H9 (cell line): ENCODE measurements at regions not wholly inside any gene's neighbourhood (a gene's known extent, or its start where the extent isn't known, plus 50 kb on each side); places are given as distances from the start of the nearest gene placed in this dataset.

Experiments used
- DNase-seq: peaks from one replicate; pipeline ENCODE4 v3.0.0-alpha.2; 2017
- H2AFZ ChIP-seq: one replicate; pipeline ENCODE4 v1.6.1; 2013; ENCODE audit warnings: mild to moderate bottlenecking, low read length, control low read depth, moderate library complexity
- H2AK5ac ChIP-seq: 2 replicates; pipeline ENCODE4 v1.6.1; 2013; ENCODE audit warnings: low read length, control low read depth, mixed read lengths; ENCODE audit not compliant: insufficient read length
- H2BK120ac ChIP-seq: one replicate; pipeline ENCODE4 v1.6.1; 2013; ENCODE audit warnings: low read depth, mild to moderate bottlenecking, low read length, control low read depth, inconsistent platforms; ENCODE audit not compliant: poor library complexity, severe bottlenecking
- H2BK12ac ChIP-seq: 2 replicates; pipeline ENCODE4 v1.6.1; 2013; ENCODE audit warnings: low read length, control low read depth, mixed read lengths, low read depth; ENCODE audit not compliant: insufficient read length
- H2BK15ac ChIP-seq: 2 replicates; pipeline ENCODE4 v1.6.1; 2013; ENCODE audit warnings: low read depth, low read length, control low read depth
- H2BK20ac ChIP-seq: one replicate; pipeline ENCODE4 v1.6.1; 2013; ENCODE audit warnings: low read depth, mild to moderate bottlenecking, low read length, control low read depth, inconsistent platforms; ENCODE audit not compliant: poor library complexity, severe bottlenecking
- H2BK5ac ChIP-seq: 2 replicates; pipeline ENCODE4 v1.6.1; 2013; ENCODE audit warnings: low read length, control low read depth, mixed read lengths; ENCODE audit not compliant: insufficient read length
- H3K14ac ChIP-seq: 2 replicates; pipeline ENCODE4 v1.6.1; 2013; ENCODE audit warnings: low read length, control low read depth; ENCODE audit not compliant: insufficient read depth
- H3K18ac ChIP-seq: 2 replicates; pipeline ENCODE4 v1.6.1; 2013; ENCODE audit warnings: low read depth, mild to moderate bottlenecking, mixed read lengths, low read length, control low read depth; ENCODE audit not compliant: insufficient read length
- H3K23ac ChIP-seq: 2 replicates; pipeline ENCODE4 v1.6.1; 2013; ENCODE audit warnings: low read length, control low read depth, mixed read lengths, low read depth; ENCODE audit not compliant: insufficient read length
- H3K23me2 ChIP-seq: 2 replicates; pipeline ENCODE4 v1.6.1; 2013; ENCODE audit warnings: low read depth, mild to moderate bottlenecking, mixed read lengths, low read length, control low read depth; ENCODE audit not compliant: insufficient read length, poor library complexity, severe bottlenecking
- H3K27ac ChIP-seq: 2 replicates; pipeline ENCODE4 v1.5.1; 2013; ENCODE audit warnings: low read length, control low read depth, mixed read lengths, low read depth; ENCODE audit not compliant: insufficient read length
- H3K27me3 ChIP-seq: 2 replicates; pipeline ENCODE4 v1.6.1; 2013; ENCODE audit warnings: low read length, control low read depth, inconsistent platforms; ENCODE audit not compliant: insufficient read depth
- H3K4ac ChIP-seq: 2 replicates; pipeline ENCODE4 v1.6.1; 2013; ENCODE audit warnings: low read depth, mild to moderate bottlenecking, control low read depth, inconsistent platforms, low read length, moderate library complexity
- H3K4me1 ChIP-seq: 2 replicates; pipeline ENCODE4 v1.6.1; 2013; ENCODE audit warnings: low read length, control low read depth, inconsistent platforms; ENCODE audit not compliant: insufficient read depth
- H3K4me2 ChIP-seq: 2 replicates; pipeline ENCODE4 v1.6.1; 2013; ENCODE audit warnings: low read length, control low read depth, mixed read lengths; ENCODE audit not compliant: insufficient read length, insufficient read depth
- H3K56ac ChIP-seq: 2 replicates; pipeline ENCODE4 v1.6.1; 2013; ENCODE audit warnings: low read depth, mild to moderate bottlenecking, mixed read lengths, low read length, control low read depth; ENCODE audit not compliant: insufficient read length
- H3K79me1 ChIP-seq: 2 replicates; pipeline ENCODE4 v1.6.1; 2013; ENCODE audit warnings: low read depth, mild to moderate bottlenecking, moderate library complexity, low read length, control low read depth, inconsistent platforms; ENCODE audit not compliant: insufficient read depth, poor library complexity, severe bottlenecking
- H3K79me2 ChIP-seq: 2 replicates; pipeline ENCODE4 v1.6.1; 2013; ENCODE audit warnings: low read length, control low read depth, inconsistent platforms; ENCODE audit not compliant: insufficient read depth
- H3K9ac ChIP-seq: 2 replicates; pipeline ENCODE4 v1.6.1; 2013; ENCODE audit warnings: low read length, control low read depth, mixed read lengths; ENCODE audit not compliant: insufficient read length; ENCODE audit errors: extremely low read depth
- H3K9me3 ChIP-seq: one replicate; pipeline ENCODE4 v1.6.1; 2013; ENCODE audit warnings: low read depth, low read length, inconsistent platforms; ENCODE audit not compliant: control insufficient read depth
- H3T11ph ChIP-seq: one replicate; pipeline ENCODE4 v1.6.1; 2013; ENCODE audit warnings: mild to moderate bottlenecking, low read length, control low read depth, inconsistent platforms
- H4K20me1 ChIP-seq: one replicate; pipeline ENCODE4 v1.6.1; 2013; ENCODE audit not compliant: control insufficient read depth, insufficient read length, insufficient read depth
- H4K5ac ChIP-seq: 2 replicates; pipeline ENCODE4 v1.6.1; 2013; ENCODE audit warnings: low read depth, mild to moderate bottlenecking, mixed read lengths, low read length, control low read depth; ENCODE audit not compliant: insufficient read length
- H4K8ac ChIP-seq: replicated peaks from 2 replicates; pipeline ENCODE4 v1.6.1; 2013; ENCODE audit warnings: low read length, control low read depth, mixed read lengths, low read depth; ENCODE audit not compliant: insufficient read length
- H4K91ac ChIP-seq: 2 replicates; pipeline ENCODE4 v1.6.1; 2013; ENCODE audit warnings: low read depth, mild to moderate bottlenecking, moderate library complexity, mixed read lengths, low read length, control low read depth; ENCODE audit not compliant: insufficient read length
- H3K27ac Mint-ChIP-seq, 3 experiments: 2 replicates in 2 of 3; 3 replicates in 1 of 3; pipeline ENCODE4 v1.8.0; 2020 to 2021; ENCODE audit warnings: mixed read lengths in 3 of 3, mild to moderate bottlenecking in 1 of 3, moderate library complexity in 1 of 3
- H3K27me3 Mint-ChIP-seq: 2 replicates; pipeline ENCODE4 v1.8.0; 2021; ENCODE audit warnings: low read depth, mild to moderate bottlenecking, moderate library complexity, mixed read lengths
- H3K36me3 Mint-ChIP-seq, 3 experiments: 2 replicates in 2 of 3; 3 replicates in 1 of 3; pipeline ENCODE4 v1.8.0; 2020 to 2021; ENCODE audit warnings: low read depth in 3 of 3, mixed read lengths in 3 of 3; ENCODE audit not compliant: insufficient read depth in 1 of 3
- H3K4me1 Mint-ChIP-seq, 2 experiments: 2 replicates each; pipeline ENCODE4 v1.8.0; 2020; ENCODE audit warnings: mixed read lengths in 2 of 2
- H3K4me3 Mint-ChIP-seq, 2 experiments: 2 replicates in 1 of 2; 3 replicates in 1 of 2; pipeline ENCODE4 v1.8.0; 2020 to 2021; ENCODE audit warnings: mild to moderate bottlenecking in 2 of 2, mixed read lengths in 2 of 2, moderate library complexity in 1 of 2
- H3K9me3 Mint-ChIP-seq, 2 experiments: 2 replicates in 1 of 2; 3 replicates in 1 of 2; pipeline ENCODE4 v1.8.0; 2020; ENCODE audit warnings: mild to moderate bottlenecking in 2 of 2, mixed read lengths in 2 of 2, moderate library complexity in 1 of 2
- WGBS: extraction: QIAGEN DNeasy Blood & Tissue Kit; methylation state at CpG from one replicate; pipeline ENCODE4 v1.1.7; 2013; ENCODE audit warnings: missing lambda C conversion rate, low lambda C conversion rate, mixed read lengths; ENCODE audit not compliant: insufficient read length; ENCODE audit errors: extremely low coverage; 5-methylcytosine and 5-hydroxymethylcytosine counted together
- TF ChIP-seq, protein P1 (sequence below): fragments of 200-600 bp; sonication (generic); conservative IDR thresholded peaks from 3 replicates; pipeline ENCODE4 v1.8.0; 2021; ENCODE audit warnings: antibody characterized with exemption, mild to moderate bottlenecking

DNA sequence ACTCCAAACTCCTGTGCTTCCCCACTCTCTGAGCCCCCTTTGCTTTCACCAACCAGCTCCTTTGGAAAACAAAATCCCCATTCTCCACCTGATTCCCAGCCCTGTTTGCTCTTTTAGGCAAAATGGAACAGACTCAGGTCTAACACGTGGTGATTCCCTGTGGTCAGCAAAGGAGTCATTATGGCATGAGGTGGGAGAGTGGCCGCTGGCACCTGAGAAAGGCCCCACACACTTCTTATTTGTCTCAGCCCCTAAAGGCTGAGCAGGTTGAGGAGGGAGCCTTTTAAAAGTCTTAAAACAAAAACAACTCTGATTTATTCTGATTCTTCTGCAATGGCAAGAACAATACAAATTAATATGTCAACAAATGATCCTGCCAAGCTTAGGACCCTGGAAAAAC is 401.2 kb downstream of the TNS1 start:
- peaks cover 5% of the 10 kb centered on the region; the same call in 1 of the 2 replicates for H3K4me1 ChIP-seq
- no peaks in the 10 kb centered on the region for H4K20me1 ChIP-seq

More for the DNA sequence above, 401.2 kb downstream of the TNS1 start:
- Histone ChIP-seq H2BK12ac (no peak overlapping the region), H4K8ac (no peak overlapping the region), H3K79me1 (no peaks in the 10 kb centered on the region), H4K91ac (no peak overlapping the region), H3K14ac (no peak overlapping the region), H3K4ac (no peak overlapping the region), H3T11ph (no peak overlapping the region), H3K4me2 (no peak overlapping the region), H2AFZ (no peak overlapping the region), H2BK120ac (no peak overlapping the region), H2BK20ac (no peak overlapping the region), H4K5ac (no peak overlapping the region), H3K23me2 (no peaks in the 10 kb centered on the region), H2BK5ac (no peak overlapping the region), H3K79me2 (no peaks in the 10 kb centered on the region), H2AK5ac (no peak overlapping the region), H3K56ac (no peak overlapping the region), H3K23ac (no peak overlapping the region), H3K27ac (no peak overlapping the region), H3K18ac (no peak overlapping the region), H3K9me3 (no peaks in the 10 kb centered on the region), H3K9ac (no peak overlapping the region), H2BK15ac (no peak overlapping the region), H3K27me3 (no peaks in the 10 kb centered on the region)
- Mint-ChIP-seq H3K4me1 (peaks cover 13 to 23% of the 10 kb centered on the region in 2 experiments), H3K9me3 (peaks cover 0 to 4% of the 10 kb centered on the region in 2 experiments; a peak in 2 of 5 replicates), H3K4me3 (no peak overlapping the region), H3K27me3 (peaks cover 11% of the 10 kb centered on the region), H3K36me3 (no peaks in the 10 kb centered on the region; a peak in 2 of 7 replicates), H3K27ac (no peak overlapping the region)
- TF ChIP-seq, protein P1, sequence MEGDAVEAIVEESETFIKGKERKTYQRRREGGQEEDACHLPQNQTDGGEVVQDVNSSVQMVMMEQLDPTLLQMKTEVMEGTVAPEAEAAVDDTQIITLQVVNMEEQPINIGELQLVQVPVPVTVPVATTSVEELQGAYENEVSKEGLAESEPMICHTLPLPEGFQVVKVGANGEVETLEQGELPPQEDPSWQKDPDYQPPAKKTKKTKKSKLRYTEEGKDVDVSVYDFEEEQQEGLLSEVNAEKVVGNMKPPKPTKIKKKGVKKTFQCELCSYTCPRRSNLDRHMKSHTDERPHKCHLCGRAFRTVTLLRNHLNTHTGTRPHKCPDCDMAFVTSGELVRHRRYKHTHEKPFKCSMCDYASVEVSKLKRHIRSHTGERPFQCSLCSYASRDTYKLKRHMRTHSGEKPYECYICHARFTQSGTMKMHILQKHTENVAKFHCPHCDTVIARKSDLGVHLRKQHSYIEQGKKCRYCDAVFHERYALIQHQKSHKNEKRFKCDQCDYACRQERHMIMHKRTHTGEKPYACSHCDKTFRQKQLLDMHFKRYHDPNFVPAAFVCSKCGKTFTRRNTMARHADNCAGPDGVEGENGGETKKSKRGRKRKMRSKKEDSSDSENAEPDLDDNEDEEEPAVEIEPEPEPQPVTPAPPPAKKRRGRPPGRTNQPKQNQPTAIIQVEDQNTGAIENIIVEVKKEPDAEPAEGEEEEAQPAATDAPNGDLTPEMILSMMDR: no peak
- no CpG with 5 or more reads among the region's 2 CpGs for WGBS
- no peak for DNase-seq
